ENCODE measurements at regions not wholly inside any gene's neighbourhood (a gene's known extent, or its start where the extent isn't known, plus 50 kb on each side); places are given as distances from the start of the nearest gene placed in this dataset.

DNA sequence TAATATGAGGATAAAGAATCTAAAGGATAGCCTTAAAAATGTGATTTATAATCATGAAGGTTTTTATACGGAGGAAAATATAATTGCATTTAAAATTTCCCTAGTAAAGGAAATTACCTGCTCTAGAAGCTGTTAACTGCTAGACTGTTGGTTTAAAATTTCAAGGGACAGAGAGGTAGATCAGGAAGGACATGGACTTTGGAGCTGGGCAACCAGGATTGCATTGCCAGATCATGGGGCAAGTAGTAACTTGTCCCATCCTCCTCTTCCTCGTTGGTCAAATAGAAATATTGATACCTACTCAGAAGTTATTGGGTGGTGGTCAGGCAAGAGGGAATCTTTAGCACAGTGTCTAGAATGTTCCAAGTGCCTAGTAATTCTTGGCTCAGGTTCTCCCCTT, 525.1 kb downstream of the MFSD1 start:
- TF ChIP-seq, protein P1, sequence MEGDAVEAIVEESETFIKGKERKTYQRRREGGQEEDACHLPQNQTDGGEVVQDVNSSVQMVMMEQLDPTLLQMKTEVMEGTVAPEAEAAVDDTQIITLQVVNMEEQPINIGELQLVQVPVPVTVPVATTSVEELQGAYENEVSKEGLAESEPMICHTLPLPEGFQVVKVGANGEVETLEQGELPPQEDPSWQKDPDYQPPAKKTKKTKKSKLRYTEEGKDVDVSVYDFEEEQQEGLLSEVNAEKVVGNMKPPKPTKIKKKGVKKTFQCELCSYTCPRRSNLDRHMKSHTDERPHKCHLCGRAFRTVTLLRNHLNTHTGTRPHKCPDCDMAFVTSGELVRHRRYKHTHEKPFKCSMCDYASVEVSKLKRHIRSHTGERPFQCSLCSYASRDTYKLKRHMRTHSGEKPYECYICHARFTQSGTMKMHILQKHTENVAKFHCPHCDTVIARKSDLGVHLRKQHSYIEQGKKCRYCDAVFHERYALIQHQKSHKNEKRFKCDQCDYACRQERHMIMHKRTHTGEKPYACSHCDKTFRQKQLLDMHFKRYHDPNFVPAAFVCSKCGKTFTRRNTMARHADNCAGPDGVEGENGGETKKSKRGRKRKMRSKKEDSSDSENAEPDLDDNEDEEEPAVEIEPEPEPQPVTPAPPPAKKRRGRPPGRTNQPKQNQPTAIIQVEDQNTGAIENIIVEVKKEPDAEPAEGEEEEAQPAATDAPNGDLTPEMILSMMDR (IDR thresholded peaks at IDR 0.05) = no peak
- no peak for TF ChIP-seq POLR2A (IDR thresholded peaks at IDR 0.05)

Data from adrenal gland (tissue), 5 donors.